Mammary epithelial cell (primary cell): ENCODE measurements at regions not wholly inside any gene's neighbourhood (a gene's known extent, or its start where the extent isn't known, plus 50 kb on each side); places are given as distances from the start of the nearest gene placed in this dataset.

Experiments
- EZH2 ChIP-seq: IDR thresholded peaks from 2 replicates; pipeline ENCODE4 v1.6.1; 2012; ENCODE audit warnings: low read length, inconsistent platforms, borderline replicate concordance
- TF ChIP-seq, protein P1 (sequence below), 2 donors: IDR thresholded peaks in 1 of 2; conservative IDR thresholded peaks in 1 of 2; 2 replicates each; pipeline ENCODE4 v1.5.1; 2011 to 2012; ENCODE audit warnings: inconsistent platforms in 2 of 2, low read length in 2 of 2, mild to moderate bottlenecking in 2 of 2, control low read depth in 1 of 2, low read depth in 1 of 2; ENCODE audit not compliant: insufficient read depth in 1 of 2; ENCODE audit errors: extremely low read depth in 1 of 2

DNA sequence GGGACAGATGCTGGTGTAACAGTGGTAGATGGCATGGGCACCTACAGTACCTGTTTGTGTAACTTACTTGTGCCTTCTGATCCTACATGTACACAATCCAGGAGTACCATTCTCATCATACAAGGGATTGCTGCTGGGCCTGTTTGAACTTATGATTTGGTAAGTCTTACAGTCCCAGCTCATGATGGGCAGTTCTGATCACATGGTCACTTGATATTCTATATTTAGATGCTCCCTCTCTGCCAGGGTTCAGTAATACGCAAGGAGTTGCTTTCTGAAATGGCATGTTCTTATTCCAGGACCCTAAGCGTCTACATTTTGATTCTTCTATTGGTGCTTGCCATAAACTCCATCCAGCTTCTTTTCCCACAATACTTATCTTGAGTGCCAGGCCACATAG lies 54.4 kb upstream of the ATP6AP2 start:
- TF ChIP-seq, protein P1, sequence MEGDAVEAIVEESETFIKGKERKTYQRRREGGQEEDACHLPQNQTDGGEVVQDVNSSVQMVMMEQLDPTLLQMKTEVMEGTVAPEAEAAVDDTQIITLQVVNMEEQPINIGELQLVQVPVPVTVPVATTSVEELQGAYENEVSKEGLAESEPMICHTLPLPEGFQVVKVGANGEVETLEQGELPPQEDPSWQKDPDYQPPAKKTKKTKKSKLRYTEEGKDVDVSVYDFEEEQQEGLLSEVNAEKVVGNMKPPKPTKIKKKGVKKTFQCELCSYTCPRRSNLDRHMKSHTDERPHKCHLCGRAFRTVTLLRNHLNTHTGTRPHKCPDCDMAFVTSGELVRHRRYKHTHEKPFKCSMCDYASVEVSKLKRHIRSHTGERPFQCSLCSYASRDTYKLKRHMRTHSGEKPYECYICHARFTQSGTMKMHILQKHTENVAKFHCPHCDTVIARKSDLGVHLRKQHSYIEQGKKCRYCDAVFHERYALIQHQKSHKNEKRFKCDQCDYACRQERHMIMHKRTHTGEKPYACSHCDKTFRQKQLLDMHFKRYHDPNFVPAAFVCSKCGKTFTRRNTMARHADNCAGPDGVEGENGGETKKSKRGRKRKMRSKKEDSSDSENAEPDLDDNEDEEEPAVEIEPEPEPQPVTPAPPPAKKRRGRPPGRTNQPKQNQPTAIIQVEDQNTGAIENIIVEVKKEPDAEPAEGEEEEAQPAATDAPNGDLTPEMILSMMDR (conservative IDR thresholded peaks at IDR 0.05 in 1 of 2, IDR thresholded peaks at IDR 0.05 in 1 of 2; ENCODE audit: extremely low read depth in 1 of 2, insufficient read depth in 1 of 2, low read depth in 1 of 2, low read length in 2 of 2): no peak
- TF ChIP-seq EZH2: no peak
